Upper lobe of left lung (tissue), 6 donors: ENCODE measurements at regions not wholly inside any gene's neighbourhood (a gene's known extent, or its start where the extent isn't known, plus 50 kb on each side); places are given as distances from the start of the nearest gene placed in this dataset.

Source experiments
- ATAC-seq, 2 donors: fragments of 200-7000 bp; cut with Tn5 transposase; one replicate each; pipeline ENCODE4 v1.9.1; 2022; ENCODE audit warnings: mild to moderate bottlenecking in 2 of 2, moderate library complexity in 2 of 2; ENCODE audit not compliant: low FRiP score in 2 of 2
- DNase-seq, 2 donors: peaks; one replicate each; pipeline ENCODE4 v3.0.0-alpha.2; 2019 to 2020
- H3K27ac ChIP-seq, 4 donors: fragments of 200-600 bp; sonication (generic); one replicate each; pipeline ENCODE4 v1.5.1; 2016 to 2019
- H3K27me3 ChIP-seq, 4 donors: fragments of 200-600 bp; sonication (generic); one replicate each; pipeline ENCODE4 v1.5.1; 2017 to 2019
- H3K36me3 ChIP-seq, 4 donors: fragments of 200-600 bp; sonication (generic); one replicate each; pipeline ENCODE4 v1.5.1; 2016 to 2019
- H3K4me1 ChIP-seq, 4 donors: fragments of 200-600 bp; sonication (generic); one replicate each; pipeline ENCODE4 v1.5.1; 2018 to 2019
- H3K4me3 ChIP-seq, 4 donors: fragments of 200-600 bp; sonication (generic); one replicate each; pipeline ENCODE4 v1.5.1; 2017 to 2019; ENCODE audit warnings: mild to moderate bottlenecking in 2 of 4, moderate library complexity in 1 of 4
- H3K9me3 ChIP-seq, 4 donors: fragments of 200-600 bp; sonication (generic); one replicate each; pipeline ENCODE4 v1.5.1; 2018 to 2019
- CTCF ChIP-seq, 6 experiments: fragments of 450-650 bp in 4 of 6; fragments of 200-600 bp in 2 of 6; sonication (generic) in 2 of 6; IDR thresholded peaks; one replicate each; pipeline ENCODE4 v1.5.1; 2016 to 2019; ENCODE audit warnings: antibody characterized with exemption in 6 of 6
- EP300 ChIP-seq, 4 donors: sonication (generic); formaldehyde crosslinking; IDR thresholded peaks; one replicate each; pipeline ENCODE4 v1.5.1; 2017; ENCODE audit warnings: antibody characterized with exemption in 4 of 4, control low read depth in 2 of 4
- POLR2A ChIP-seq, 4 donors: fragments of 450-650 bp; IDR thresholded peaks; one replicate each; pipeline ENCODE4 v1.5.1; 2016 to 2017; ENCODE audit warnings: antibody characterized with exemption in 4 of 4, mild to moderate bottlenecking in 2 of 4
- POLR2AphosphoS5 ChIP-seq, 2 donors: sonication (generic); formaldehyde crosslinking; IDR thresholded peaks; one replicate each; pipeline ENCODE4 v1.5.1; 2017; ENCODE audit warnings: antibody characterized with exemption in 2 of 2
- WGBS, 2 donors: methylation state at CpG; one replicate each; pipeline ENCODE4 v1.1.5; 2017 to 2018; 5-methylcytosine and 5-hydroxymethylcytosine counted together
- donor health status: DM: no; HTN: no; CAD: no; lungs with moderate emphysema.
- donor health status: DM: no; HTN: yes; CAD: no; lungs with severe emphysema.

- no peaks in the 10 kb centered on the region for H3K27me3 ChIP-seq
- peaks cover 0 to 12% (median 0%) of the 10 kb centered on the region in 4 donors for H3K4me1 ChIP-seq
- 92 to 95% methylated on average over 3 of the region's 3 CpGs for WGBS, 2 donors
- H3K4me3 ChIP-seq, result no peak overlapping the region
- H3K27ac ChIP-seq, result no peak overlapping the region
- H3K9me3 ChIP-seq, result no peaks in the 10 kb centered on the region
- H3K36me3 ChIP-seq, result no peaks in the 10 kb centered on the region
- no peak for ATAC-seq
- DNase-seq, result no peak
- no peak for TF ChIP-seq EP300 (IDR thresholded peaks at IDR 0.05)
- no peak for TF ChIP-seq POLR2A (IDR thresholded peaks at IDR 0.05)
- no peak for TF ChIP-seq POLR2AphosphoS5 (IDR thresholded peaks at IDR 0.05)
- TF ChIP-seq CTCF (IDR thresholded peaks at IDR 0.05), result no peak
Measured at GRCh38 chr7:22658031-22658430, 69.0 kb upstream of the IL6 start.

GRCh38 chr7:22657479-22657878 is 69.5 kb upstream of the IL6 start:
- Histone ChIP-seq H3K27me3 (no peaks in the 10 kb centered on the region), H3K4me3 (no peak overlapping the region), H3K4me1 (peaks cover 0 to 7% (median 0%) of the 10 kb centered on the region in 4 donors), H3K9me3 (no peaks in the 10 kb centered on the region), H3K27ac (no peak overlapping the region), H3K36me3 (no peaks in the 10 kb centered on the region)
- WGBS, 2 donors, result 61 to 74% methylated on average over 1 of the region's 1 CpG
- no peak for ATAC-seq
- no peak for DNase-seq
- TF ChIP-seq POLR2AphosphoS5 (IDR thresholded peaks at IDR 0.05), result no peak

GRCh38 chr7:22655781-22656180 is 71.2 kb upstream of the IL6 start:
- no peak overlapping the region for H3K27ac ChIP-seq
- DNase-seq, result no peak
- H3K4me3 ChIP-seq, result no peak overlapping the region
- ATAC-seq, result no peak
- 93 to 94% methylated on average over 4 of the region's 4 CpGs for WGBS, 2 donors
- no peaks in the 10 kb centered on the region for H3K9me3 ChIP-seq
- H3K36me3 ChIP-seq, result no peaks in the 10 kb centered on the region
- H3K4me1 ChIP-seq, result peaks cover 0 to 4% (median 0%) of the 10 kb centered on the region in 4 donors
- H3K27me3 ChIP-seq, result no peaks in the 10 kb centered on the region
- TF ChIP-seq POLR2AphosphoS5 (IDR thresholded peaks at IDR 0.05) (no peak), CTCF (IDR thresholded peaks at IDR 0.05) (no peak), POLR2A (IDR thresholded peaks at IDR 0.05) (no peak), EP300 (IDR thresholded peaks at IDR 0.05) (no peak)

GRCh38 chr7:22654831-22655230 is 72.2 kb upstream of the IL6 start:
- ATAC-seq, result no peak
- H3K36me3 ChIP-seq, result no peaks in the 10 kb centered on the region
- H3K4me1 ChIP-seq, result peaks cover 0 to 4% (median 0%) of the 10 kb centered on the region in 4 donors
- TF ChIP-seq EP300 (IDR thresholded peaks at IDR 0.05) (no peak), POLR2A (IDR thresholded peaks at IDR 0.05) (no peak), CTCF (IDR thresholded peaks at IDR 0.05) (no peak), POLR2AphosphoS5 (IDR thresholded peaks at IDR 0.05) (no peak)
- no peaks in the 10 kb centered on the region for H3K9me3 ChIP-seq
- H3K4me3 ChIP-seq, result no peak overlapping the region
- DNase-seq, result no peak
- 94 to 100% methylated on average over 1 of the region's 1 CpG for whole genome bisulfite sequencing, 2 donors
- no peak overlapping the region for H3K27ac ChIP-seq
- H3K27me3 ChIP-seq, result no peaks in the 10 kb centered on the region

GRCh38 chr7:22653951-22654350 is 73.0 kb upstream of the IL6 start:
- H3K27me3 ChIP-seq, result no peaks in the 10 kb centered on the region
- no peaks in the 10 kb centered on the region for H3K36me3 ChIP-seq
- DNase-seq (no peak), ATAC-seq (no peak)
- peaks cover 0 to 4% (median 0%) of the 10 kb centered on the region in 4 donors for H3K4me1 ChIP-seq
- no peak overlapping the region for H3K4me3 ChIP-seq
- no peak for TF ChIP-seq POLR2A (IDR thresholded peaks at IDR 0.05)
- TF ChIP-seq EP300 (IDR thresholded peaks at IDR 0.05), result no peak
- no peak for TF ChIP-seq POLR2AphosphoS5 (IDR thresholded peaks at IDR 0.05)
- TF ChIP-seq CTCF (IDR thresholded peaks at IDR 0.05), result no peak
- H3K9me3 ChIP-seq, result no peaks in the 10 kb centered on the region
- H3K27ac ChIP-seq, result no peak overlapping the region
